Esophagus muscularis mucosa (tissue), 3 donors: ENCODE measurements at regions not wholly inside any gene's neighbourhood (a gene's known extent, or its start where the extent isn't known, plus 50 kb on each side); places are given as distances from the start of the nearest gene placed in this dataset.

Experiments used
- POLR2A ChIP-seq: fragments of 450-650 bp; IDR thresholded peaks from one replicate; pipeline ENCODE4 v1.6.1; 2017; ENCODE audit warnings: antibody characterized with exemption, moderate library complexity, mild to moderate bottlenecking, low read depth
- TF ChIP-seq, protein P1 (sequence below), 3 experiments: fragments of 200-600 bp in 2 of 3; fragments of 450-650 bp in 1 of 3; sonication (generic) in 2 of 3; IDR thresholded peaks; one replicate each; pipeline ENCODE4 v1.5.1; 2017 to 2019; ENCODE audit warnings: antibody characterized with exemption in 3 of 3, mild to moderate bottlenecking in 2 of 3, moderate library complexity in 1 of 3

GRCh38 chr14:104477117-104477623, 102.4 kb upstream of the C14orf180 start:
- TF ChIP-seq POLR2A: no peak
- TF ChIP-seq, protein P1, sequence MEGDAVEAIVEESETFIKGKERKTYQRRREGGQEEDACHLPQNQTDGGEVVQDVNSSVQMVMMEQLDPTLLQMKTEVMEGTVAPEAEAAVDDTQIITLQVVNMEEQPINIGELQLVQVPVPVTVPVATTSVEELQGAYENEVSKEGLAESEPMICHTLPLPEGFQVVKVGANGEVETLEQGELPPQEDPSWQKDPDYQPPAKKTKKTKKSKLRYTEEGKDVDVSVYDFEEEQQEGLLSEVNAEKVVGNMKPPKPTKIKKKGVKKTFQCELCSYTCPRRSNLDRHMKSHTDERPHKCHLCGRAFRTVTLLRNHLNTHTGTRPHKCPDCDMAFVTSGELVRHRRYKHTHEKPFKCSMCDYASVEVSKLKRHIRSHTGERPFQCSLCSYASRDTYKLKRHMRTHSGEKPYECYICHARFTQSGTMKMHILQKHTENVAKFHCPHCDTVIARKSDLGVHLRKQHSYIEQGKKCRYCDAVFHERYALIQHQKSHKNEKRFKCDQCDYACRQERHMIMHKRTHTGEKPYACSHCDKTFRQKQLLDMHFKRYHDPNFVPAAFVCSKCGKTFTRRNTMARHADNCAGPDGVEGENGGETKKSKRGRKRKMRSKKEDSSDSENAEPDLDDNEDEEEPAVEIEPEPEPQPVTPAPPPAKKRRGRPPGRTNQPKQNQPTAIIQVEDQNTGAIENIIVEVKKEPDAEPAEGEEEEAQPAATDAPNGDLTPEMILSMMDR (IDR thresholded peaks at IDR 0.05): no peak
